ENCODE measurements at regions not wholly inside any gene's neighbourhood (a gene's known extent, or its start where the extent isn't known, plus 50 kb on each side); places are given as distances from the start of the nearest gene placed in this dataset.

DNA sequence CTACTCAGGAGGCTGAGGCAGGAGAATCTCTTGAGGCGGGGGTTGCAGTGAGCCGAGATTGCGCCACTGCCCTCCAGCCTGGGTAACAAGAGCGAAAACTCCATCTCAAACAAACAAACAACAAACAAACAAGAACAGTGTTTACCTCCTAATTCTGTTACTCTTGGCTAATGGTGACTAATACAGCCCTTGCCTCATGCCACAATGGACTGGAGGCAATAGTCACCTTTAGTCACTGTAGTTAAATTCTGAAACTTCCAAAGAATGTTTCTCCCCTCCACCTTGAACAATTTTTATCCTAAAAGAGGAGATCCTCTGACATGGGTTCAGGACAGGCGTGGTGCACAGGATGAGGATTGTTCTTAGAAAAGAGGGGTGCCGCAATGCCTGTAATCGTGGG, 241.2 kb upstream of the CTSO start:
- Histone ChIP-seq H3K4me3 (ENCODE audit: low read depth, low read length) (no peak overlapping the region), H3K27ac (no peak overlapping the region), H3K36me3 (replicated peaks) (no peaks in the 10 kb centered on the region), H3K27me3 (replicated peaks) (no peaks in the 10 kb centered on the region)
- in situ Hi-C loops (cut with HindIII; ENCODE audit: low pct_ligation_motif_present, low sequenced_read_pairs) = no loop called here
- no peak for DNase-seq
- TF ChIP-seq CTCF (IDR thresholded peaks at IDR 0.05; ENCODE audit: low read depth, low read length, missing control alignments) = no peak

DNA sequence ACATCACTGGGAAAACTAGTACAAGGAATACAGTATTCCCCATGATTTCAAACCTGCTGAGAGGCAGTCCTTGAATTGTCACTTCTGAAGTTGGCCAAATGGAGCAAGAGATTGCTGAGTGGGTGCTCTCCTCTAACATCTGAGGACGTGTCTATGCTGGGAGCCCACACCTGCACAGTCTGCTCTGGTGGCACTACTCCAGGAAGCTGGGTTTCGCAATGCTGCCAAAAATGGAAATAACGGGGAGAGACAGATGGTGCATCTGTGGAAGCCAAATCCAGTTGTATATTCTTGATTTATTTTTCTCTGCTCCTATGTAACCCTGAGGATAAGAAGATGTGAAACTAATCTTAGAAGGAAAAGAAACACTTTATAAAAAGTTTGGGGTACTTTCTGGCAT, 240.1 kb upstream of the CTSO start:
- Histone ChIP-seq H3K27ac (no peak overlapping the region), H3K27me3 (replicated peaks) (no peaks in the 10 kb centered on the region), H3K36me3 (replicated peaks) (no peaks in the 10 kb centered on the region), H3K4me3 (ENCODE audit: low read depth, low read length) (no peak overlapping the region)
- no peak for DNase-seq
- in situ Hi-C loops (cut with HindIII; ENCODE audit: low pct_ligation_motif_present, low sequenced_read_pairs) = no loop called here
- no peak for TF ChIP-seq CTCF (IDR thresholded peaks at IDR 0.05; ENCODE audit: low read depth, low read length, missing control alignments)

DNA sequence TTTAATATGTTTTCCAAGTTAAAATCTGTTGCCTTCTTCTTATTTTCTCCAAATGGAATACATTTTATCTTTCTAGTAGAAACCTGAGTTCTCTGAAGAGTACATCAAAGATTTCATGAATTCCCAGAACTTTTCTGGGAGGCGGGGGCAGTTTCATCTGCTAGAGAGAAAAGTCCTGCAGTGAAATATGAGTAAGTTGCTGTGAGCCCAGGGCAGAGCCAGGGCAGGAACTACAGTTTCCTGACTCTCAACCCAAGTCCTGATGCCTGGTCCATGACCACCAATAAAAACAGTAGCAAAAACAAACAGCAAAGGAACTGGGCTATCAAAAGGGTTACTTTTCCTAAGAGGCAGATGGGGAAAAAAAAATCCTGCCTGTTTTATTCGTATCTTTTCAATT, 239.4 kb upstream of the CTSO start:
- Histone ChIP-seq H3K27me3 (replicated peaks) (no peaks in the 10 kb centered on the region), H3K4me3 (ENCODE audit: low read depth, low read length) (no peak overlapping the region), H3K27ac (peak overlapping the region; percentile 30), H3K36me3 (replicated peaks) (no peaks in the 10 kb centered on the region)
- in situ Hi-C loops (cut with HindIII; ENCODE audit: low pct_ligation_motif_present, low sequenced_read_pairs) = no loop called here
- peak; percentile 69 for DNase-seq
- TF ChIP-seq CTCF (IDR thresholded peaks at IDR 0.05; ENCODE audit: low read depth, low read length, missing control alignments) = no peak

DNA sequence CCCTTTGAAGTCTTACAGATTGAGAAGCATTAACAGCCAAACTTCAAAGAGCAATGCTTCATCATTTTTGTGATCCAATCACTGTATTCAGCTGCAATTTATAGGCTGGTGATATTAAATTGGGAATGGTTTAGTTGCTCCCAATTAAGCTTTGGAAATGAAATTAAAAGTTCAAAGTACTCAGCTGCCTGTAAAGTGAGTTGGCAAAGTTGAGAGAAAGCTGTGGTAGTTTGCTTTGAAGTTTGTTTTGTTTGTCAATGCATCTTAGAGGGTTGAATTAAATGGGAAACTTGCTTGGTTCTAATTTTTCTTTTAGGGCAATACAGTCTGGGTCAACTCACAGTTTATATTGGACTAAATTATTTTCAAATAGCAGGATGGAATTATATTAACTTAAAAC, 238.4 kb upstream of the CTSO start:
- in situ Hi-C loops (cut with HindIII; ENCODE audit: low pct_ligation_motif_present, low sequenced_read_pairs) = no loop called here
- Histone ChIP-seq H3K27me3 (replicated peaks) (no peaks in the 10 kb centered on the region), H3K4me3 (ENCODE audit: low read depth, low read length) (no peak overlapping the region), H3K27ac (no peak overlapping the region), H3K36me3 (replicated peaks) (no peaks in the 10 kb centered on the region)
- DNase-seq = no peak
- TF ChIP-seq CTCF (IDR thresholded peaks at IDR 0.05; ENCODE audit: low read depth, low read length, missing control alignments) = no peak

- in situ Hi-C loops (cut with HindIII; ENCODE audit: low pct_ligation_motif_present, low sequenced_read_pairs) = no loop called here
- Histone ChIP-seq H3K27me3 (replicated peaks) (no peaks in the 10 kb centered on the region), H3K27ac (peak overlapping the region; percentile 64), H3K36me3 (replicated peaks) (no peaks in the 10 kb centered on the region), H3K4me3 (ENCODE audit: low read depth, low read length) (no peak overlapping the region)
- no peak for TF ChIP-seq CTCF (IDR thresholded peaks at IDR 0.05; ENCODE audit: low read depth, low read length, missing control alignments)
- no peak for DNase-seq
These were observed 237.5 kb upstream of the CTSO start for GRCh38 chr4:156191044-156191781.

GRCh38 chr4:156190615-156191014, 236.9 kb upstream of the CTSO start:
- Histone ChIP-seq H3K36me3 (replicated peaks) (no peaks in the 10 kb centered on the region), H3K27ac (peak overlapping the region; percentile 64), H3K27me3 (replicated peaks) (no peaks in the 10 kb centered on the region), H3K4me3 (ENCODE audit: low read depth, low read length) (no peak overlapping the region)
- no peak for TF ChIP-seq CTCF (IDR thresholded peaks at IDR 0.05; ENCODE audit: low read depth, low read length, missing control alignments)
- peak; percentile 73 for DNase-seq
- in situ Hi-C loops (cut with HindIII; ENCODE audit: low pct_ligation_motif_present, low sequenced_read_pairs) = no loop called here

All from brain microvascular endothelial cell (primary cell).